PC-3 (cell line): ENCODE measurements at regions not wholly inside any gene's neighbourhood (a gene's known extent, or its start where the extent isn't known, plus 50 kb on each side); places are given as distances from the start of the nearest gene placed in this dataset.

Source experiments
- CTCF ChIP-seq: fragments of 300-600 bp; sonication (generic); conservative IDR thresholded peaks from 2 replicates; pipeline ENCODE4 v1.5.1; 2017; ENCODE audit warnings: antibody characterized with exemption, low read depth, mild to moderate bottlenecking, low read length
- EZH2 ChIP-seq: fragments of 300-600 bp; sonication (generic); IDR thresholded peaks from one replicate; pipeline ENCODE4 v1.6.1; 2017; ENCODE audit warnings: antibody characterized with exemption, mild to moderate bottlenecking, low read length; ENCODE audit not compliant: unreplicated experiment

- no peak for TF ChIP-seq CTCF
- no peak for TF ChIP-seq EZH2
Measured at GRCh38 chr12:17618831-17619230, 471.2 kb downstream of the RERGL start.
